Medulla oblongata (tissue), 1 donor: ENCODE measurements at regions not wholly inside any gene's neighbourhood (a gene's known extent, or its start where the extent isn't known, plus 50 kb on each side); places are given as distances from the start of the nearest gene placed in this dataset.
"Not testable (repeated sequence)": the region's sequence is repeated elsewhere in the genome, so short reads cannot be mapped to it uniquely, and the experiment has no call there.

Experiments
- DNase-seq: peaks from one replicate; pipeline ENCODE4 v3.0.0-alpha.2; 2015; ENCODE audit errors: extremely low spot score

GRCh38 chr3:35137612-35138011 lies 501.7 kb upstream of the ARPP21 start:
- DNase-seq: no peak

DNA sequence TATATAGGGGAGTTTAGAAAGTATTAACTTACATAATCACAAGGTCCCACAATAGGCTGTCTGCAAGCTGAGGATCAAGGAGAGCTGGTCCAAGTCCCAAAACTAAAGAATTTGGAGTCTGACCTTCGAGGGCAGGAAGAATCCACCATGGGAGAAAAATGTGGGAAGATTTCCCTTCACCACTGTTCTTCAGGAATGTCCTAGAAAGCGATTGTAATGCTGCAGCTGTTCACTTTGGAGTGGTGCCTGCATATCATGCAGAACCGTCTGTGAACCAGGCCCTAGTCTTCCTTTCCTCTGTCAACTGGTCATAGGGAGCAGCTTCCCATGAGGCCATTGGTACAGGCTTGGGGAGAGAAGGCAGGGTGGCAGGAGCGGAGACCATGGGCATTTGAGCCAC lies 497.9 kb upstream of the ARPP21 start:
- no peak for DNase-seq

DNA sequence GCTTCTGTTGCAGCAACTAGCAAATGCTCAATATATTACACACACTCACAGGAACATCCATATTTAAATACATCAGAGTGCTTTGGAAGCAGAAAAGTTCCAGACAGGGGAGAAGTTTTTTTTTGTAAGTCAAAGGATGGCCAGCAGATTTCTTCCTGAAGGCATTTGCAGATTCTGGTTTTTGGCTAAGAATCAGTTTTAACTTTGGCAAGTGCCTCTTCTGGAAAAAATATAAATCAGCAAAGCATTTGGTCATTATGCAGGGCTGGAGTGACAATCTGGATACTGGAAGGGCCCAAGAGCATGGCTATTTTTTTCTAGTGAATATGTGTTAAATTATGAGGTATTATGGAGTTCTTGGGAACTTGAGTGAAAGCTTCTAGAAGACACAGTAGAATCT lies 495.3 kb upstream of the ARPP21 start:
- no peak for DNase-seq

GRCh38 chr3:35146256-35147035 lies 492.9 kb upstream of the ARPP21 start:
- DNase-seq: not testable (repeated sequence)

- no peak for DNase-seq
Measured at GRCh38 chr3:35183927-35184675, 455.2 kb upstream of the ARPP21 start.

DNA sequence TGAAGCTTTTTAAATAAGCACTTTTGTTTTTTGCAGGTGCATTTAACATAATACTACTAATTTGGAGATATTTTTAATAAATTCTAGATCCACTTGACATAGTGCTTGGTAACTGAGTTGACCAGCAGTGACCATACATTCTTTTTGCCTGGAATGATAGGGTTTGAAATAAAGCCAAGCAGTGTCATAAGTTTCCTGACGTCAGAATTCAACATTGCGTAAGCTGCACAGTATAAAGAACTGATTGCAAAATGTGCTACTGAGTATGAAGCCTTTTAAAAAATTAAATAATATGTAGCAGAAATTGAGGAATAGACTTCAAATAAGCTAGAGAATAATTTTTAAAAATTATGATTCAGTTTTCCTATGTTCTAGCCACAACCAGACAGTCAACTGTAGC lies 454.6 kb upstream of the ARPP21 start:
- DNase-seq: no peak

GRCh38 chr3:35187908-35188307 lies 451.4 kb upstream of the ARPP21 start:
- DNase-seq: no peak

DNA sequence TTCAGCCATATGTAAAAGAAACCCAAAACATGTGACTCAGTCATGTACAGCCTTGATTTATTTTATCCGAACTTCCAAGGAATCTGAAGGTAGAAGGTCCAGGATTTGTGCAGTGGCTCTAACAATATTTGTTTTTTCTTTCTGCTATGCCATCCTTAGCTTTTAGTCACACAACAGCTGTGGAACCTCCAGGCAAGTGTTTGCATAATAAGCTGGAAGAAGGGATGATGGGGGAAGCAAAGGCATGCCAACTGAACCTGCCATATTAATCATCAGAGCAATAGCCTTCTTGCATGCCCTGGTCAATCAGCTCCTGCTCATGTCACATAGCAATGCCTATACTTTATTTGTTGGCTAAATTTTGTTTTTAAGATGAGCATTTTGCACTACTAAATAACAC lies 444.7 kb upstream of the ARPP21 start:
- DNase-seq: no peak

- DNase-seq: no peak
Measured at GRCh38 chr3:35198857-35199256, 440.5 kb upstream of the ARPP21 start.

DNA sequence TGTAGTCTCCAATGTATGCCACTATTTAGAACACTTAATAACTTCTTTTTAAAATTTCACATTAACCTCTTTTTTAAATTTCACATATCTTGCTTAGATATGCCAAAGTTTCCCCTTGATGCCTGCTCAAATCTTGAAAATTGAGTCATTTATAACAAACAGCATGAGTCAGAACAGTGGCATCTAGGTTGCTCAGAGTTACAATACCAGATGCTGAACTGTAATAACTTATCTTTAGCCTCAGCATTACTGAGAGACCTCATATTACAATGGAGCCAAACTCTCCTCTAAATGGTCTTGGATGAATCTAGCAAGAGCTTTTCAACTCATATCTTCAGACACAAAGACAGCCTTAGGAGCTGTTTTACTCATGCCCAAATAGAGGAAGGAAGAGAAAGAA lies 439.3 kb upstream of the ARPP21 start:
- DNase-seq: no peak

GRCh38 chr3:35201211-35201610 lies 438.1 kb upstream of the ARPP21 start:
- no peak for DNase-seq

DNA sequence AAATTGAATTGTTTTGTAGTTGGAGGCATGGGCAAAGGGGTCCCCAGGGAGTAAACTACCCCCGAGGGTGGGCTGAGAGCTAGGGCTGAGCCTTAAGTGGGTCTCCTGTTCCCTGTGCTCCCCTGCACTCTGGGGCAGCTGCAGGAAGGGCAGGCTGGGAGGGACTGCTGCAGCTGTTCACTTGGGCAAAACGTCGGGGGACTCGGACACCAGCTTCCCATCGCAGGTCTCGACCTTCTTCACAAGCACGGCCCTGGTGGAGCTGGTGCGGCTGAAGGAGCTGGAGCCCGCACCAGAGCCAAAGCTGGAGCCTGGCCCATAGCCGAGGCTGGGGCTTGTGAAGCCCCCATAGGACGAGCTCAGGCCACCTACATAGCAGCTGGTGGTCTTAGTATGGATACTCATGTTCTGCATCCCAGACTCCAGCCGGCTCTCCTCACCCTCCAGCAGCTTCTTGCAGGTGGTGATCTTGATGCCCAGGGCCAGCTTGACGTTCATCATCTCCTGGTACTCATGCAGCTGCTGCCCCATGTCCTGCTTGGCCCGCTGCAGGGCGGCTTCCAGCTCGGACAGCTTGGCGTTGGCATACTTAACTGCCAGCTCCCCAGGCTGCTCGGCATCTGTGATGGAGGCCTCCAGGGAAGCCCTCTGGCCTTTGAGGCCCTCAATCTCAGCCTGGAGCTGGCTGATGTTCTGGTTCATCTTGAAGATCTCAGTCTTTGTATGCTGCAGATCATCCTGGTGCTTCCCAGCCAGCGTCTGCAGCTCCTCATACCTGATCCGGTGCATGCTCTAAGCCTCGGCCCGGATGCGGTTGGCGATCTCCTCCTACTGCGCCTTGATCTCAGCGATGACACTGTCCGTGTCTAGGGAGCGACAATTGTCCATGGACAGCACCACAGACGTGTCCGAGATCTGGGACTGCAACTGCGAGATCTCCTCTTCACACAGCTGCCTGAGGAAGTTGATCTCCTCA lies 423.5 kb upstream of the ARPP21 start:
- no peak for DNase-seq

- no peak for DNase-seq
Measured at GRCh38 chr3:35216501-35217266, 422.6 kb upstream of the ARPP21 start.

- no peak for DNase-seq
Measured at GRCh38 chr3:35223632-35224394, 415.5 kb upstream of the ARPP21 start.

DNA sequence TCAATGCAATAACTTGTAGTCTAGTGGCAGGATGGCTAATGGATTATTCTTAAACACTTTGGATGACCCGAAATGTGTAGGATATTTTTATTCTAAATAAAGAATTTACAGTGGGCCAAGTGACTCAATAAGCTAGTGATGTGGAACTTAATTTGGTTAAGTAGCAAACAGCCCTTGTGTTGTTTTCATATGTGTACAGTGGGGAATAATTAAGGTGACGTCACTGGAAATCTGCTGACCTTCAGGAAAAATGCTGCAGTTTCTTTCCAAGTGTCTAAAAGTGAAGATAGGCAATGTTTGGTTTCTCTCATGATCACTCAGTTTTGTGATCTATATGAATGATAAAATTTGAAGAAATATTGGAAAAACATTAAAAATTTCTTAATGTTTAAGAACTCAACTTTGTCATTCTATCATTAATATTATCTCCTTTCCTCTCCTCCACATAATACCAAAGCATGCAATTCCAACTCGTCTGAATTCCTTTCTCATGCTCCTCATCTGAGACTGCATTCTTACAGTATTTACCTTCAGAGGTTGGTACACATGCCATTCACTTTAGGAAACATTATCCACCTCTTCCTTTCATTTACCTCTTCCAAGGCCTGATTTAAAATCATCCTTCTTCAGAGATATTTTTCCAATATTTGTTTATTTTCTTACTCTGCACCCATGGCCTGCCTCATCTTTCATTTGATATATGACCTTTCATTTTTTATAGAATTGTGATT lies 414.6 kb upstream of the ARPP21 start:
- DNase-seq: no peak

- DNase-seq: no peak
Measured at GRCh38 chr3:35241236-35241635, 398.1 kb upstream of the ARPP21 start.

GRCh38 chr3:35254917-35255316 lies 384.4 kb upstream of the ARPP21 start:
- DNase-seq: no peak

DNA sequence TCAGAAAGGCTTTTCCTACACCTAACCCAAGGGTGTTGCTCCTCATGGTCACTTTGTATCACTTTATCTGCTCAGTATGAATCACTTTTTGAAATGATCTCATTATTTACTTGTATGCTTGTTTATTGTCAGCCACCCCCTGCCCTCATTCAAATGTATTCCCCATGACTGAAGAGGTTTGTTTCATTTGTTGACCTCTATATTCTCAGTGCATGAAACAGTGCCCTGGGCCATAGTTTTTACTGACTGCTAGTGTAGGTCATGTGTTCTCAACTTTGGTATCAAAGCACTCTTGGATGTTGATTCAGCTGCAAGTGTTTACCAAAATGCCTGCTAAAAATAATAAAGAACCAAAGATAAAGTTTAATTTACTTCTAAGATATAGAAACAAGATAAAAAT lies 381.7 kb upstream of the ARPP21 start:
- no peak for DNase-seq

DNA sequence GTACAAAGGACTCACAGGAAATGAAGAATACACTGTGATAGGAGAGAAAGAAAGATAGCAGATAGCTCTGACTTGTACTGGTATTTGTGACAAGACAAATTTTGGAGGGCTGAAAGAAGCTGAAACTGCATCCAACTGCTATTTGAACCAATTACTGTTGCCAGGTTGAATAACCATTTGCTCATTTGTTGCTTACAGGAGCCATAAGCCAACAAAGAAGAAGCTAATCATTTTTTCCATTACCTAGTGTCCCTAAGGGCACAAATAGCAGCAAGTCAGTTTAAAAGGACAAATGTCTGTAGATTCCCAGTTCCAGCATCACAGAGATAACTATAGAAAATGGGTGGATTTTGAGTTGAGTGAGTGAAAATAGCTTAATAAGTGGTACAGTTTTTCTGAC lies 376.9 kb upstream of the ARPP21 start:
- DNase-seq: no peak

DNA sequence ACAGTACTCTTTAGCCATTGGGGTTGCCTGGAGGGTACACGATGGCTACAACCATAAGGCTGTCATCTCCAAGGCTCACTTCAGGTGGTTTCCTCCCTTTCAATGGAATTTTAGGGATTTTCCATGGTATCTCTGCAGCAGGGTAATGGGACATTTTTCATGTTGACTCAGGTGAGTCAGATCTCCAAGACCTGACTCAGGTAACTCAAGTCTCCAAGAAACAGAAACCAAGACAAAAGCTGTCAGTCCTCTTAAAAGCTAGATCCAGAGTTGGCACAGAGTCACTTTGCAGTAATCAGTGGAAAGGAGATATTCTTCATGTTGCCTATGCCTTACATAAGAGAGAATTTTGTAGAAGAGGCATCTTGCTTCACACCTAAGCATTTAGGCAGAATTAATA lies 375.8 kb upstream of the ARPP21 start:
- no peak for DNase-seq
